GM12878 (cell line): ENCODE measurements at regions not wholly inside any gene's neighbourhood (a gene's known extent, or its start where the extent isn't known, plus 50 kb on each side); places are given as distances from the start of the nearest gene placed in this dataset.

Source experiments
- ATAC-seq: fragments of 200-7000 bp; cut with Tn5 transposase; 3 replicates; pipeline ENCODE4 v1.9.1; 2020; ENCODE audit warnings: mild to moderate bottlenecking, moderate library complexity
- BruUV-seq: library from RNA; stranded (reverse); fragments of 400-500 nt; replicated peaks from 2 replicates; lab custom pipeline; 2021; lab: Mats Ljungman, UMichigan
- CTCF ChIA-PET: fragments of 300-600 bp; sonication (Branson Sonifier 250); formaldehyde crosslinking; extraction: SDS; loops from one replicate; lab custom pipeline; 2021; ENCODE audit warnings: inconsistent platforms; lab: Yijun Ruan, JAX
- POLR2A ChIA-PET: fragments of 350-600 bp; formaldehyde crosslinking; extraction: SDS; loops from one replicate; lab custom pipeline; 2021; ENCODE audit warnings: inconsistent platforms; lab: Charles Lee
- RAD21 ChIA-PET: fragments of 300-600 bp; sonication (Branson Sonifier 250); formaldehyde crosslinking; loops from one replicate; lab custom pipeline; 2023; ENCODE audit warnings: antibody characterized with exemption; ENCODE audit not compliant: unreplicated experiment; lab: Charles Lee
- SMC1A ChIA-PET: fragments of 300-600 bp; sonication (Branson Sonifier 250); formaldehyde crosslinking; loops from one replicate; lab custom pipeline; 2023; ENCODE audit not compliant: unreplicated experiment, uncharacterized antibody; lab: Charles Lee
- DNase-seq: peaks from one replicate; pipeline ENCODE4 v3.0.0-alpha.2; 2011; ENCODE audit warnings: low read depth, low spot score
- FAIRE-seq: peaks from 3 replicates; lab custom pipeline; 2011; peaks lifted over from hg19 to GRCh38; lab: Jason Lieb, UNC
- H2AFZ ChIP-seq: 2 replicates; pipeline ENCODE4 v1.6.0; 2011; ENCODE audit warnings: low read depth, low read length, control low read depth; ENCODE audit not compliant: control insufficient read depth
- H3K27ac ChIP-seq: 2 replicates; pipeline ENCODE4 v1.5.1; 2011; ENCODE audit warnings: control low read depth; ENCODE audit not compliant: control insufficient read depth, insufficient read depth
- H3K27me3 ChIP-seq, 2 experiments: replicated peaks in 1 of 2; 2 replicates each; pipeline versions ENCODE4 v1.6.0 to v1.6.1; 2011; ENCODE audit warnings: low read length in 1 of 2; ENCODE audit not compliant: control insufficient read depth in 2 of 2, insufficient read depth in 2 of 2
- H3K36me3 ChIP-seq, 2 experiments: 2 replicates each; pipeline ENCODE4 v1.5.1; 2011; ENCODE audit warnings: low read length in 1 of 2; ENCODE audit not compliant: control insufficient read depth in 2 of 2, insufficient read depth in 2 of 2
- H3K4me1 ChIP-seq: 2 replicates; pipeline ENCODE4 v1.6.1; 2011; ENCODE audit warnings: mild to moderate bottlenecking, low read length, moderate library complexity, mixed read lengths; ENCODE audit not compliant: control insufficient read depth, insufficient read depth
- H3K4me2 ChIP-seq: 2 replicates; pipeline ENCODE4 v1.6.0; 2011; ENCODE audit warnings: control low read depth; ENCODE audit not compliant: control insufficient read depth, insufficient read depth
- H3K4me3 ChIP-seq: fragments of 200-600 bp; sonication (generic); 2 replicates; pipeline ENCODE4 v1.5.1; 2016
- H3K79me2 ChIP-seq: 2 replicates; pipeline ENCODE4 v1.6.0; 2011; ENCODE audit warnings: low read length; ENCODE audit not compliant: control insufficient read depth, insufficient read depth
- H3K9ac ChIP-seq: 2 replicates; pipeline ENCODE4 v1.8.0; 2011; ENCODE audit warnings: low read length, control low read depth, mixed read lengths; ENCODE audit not compliant: control insufficient read depth, insufficient read depth
- H3K9me3 ChIP-seq: replicated peaks from 3 replicates; pipeline ENCODE4 v1.5.1; 2011; ENCODE audit warnings: mild to moderate bottlenecking, low read length; ENCODE audit not compliant: control insufficient read depth, insufficient read depth
- H4K20me1 ChIP-seq: 2 replicates; pipeline ENCODE4 v1.6.0; 2011; ENCODE audit not compliant: control insufficient read depth, insufficient read depth
- ASH2L ChIP-seq: fragments of 300-600, 200-600 bp; sonication (generic); IDR thresholded peaks from 2 replicates; pipeline ENCODE4 v1.6.1; 2017; ENCODE audit warnings: low read depth, mild to moderate bottlenecking, borderline replicate concordance
- CBX3 ChIP-seq: fragments of 200-600 bp; sonication (generic); IDR thresholded peaks from 2 replicates; pipeline ENCODE4 v1.6.1; 2016; ENCODE audit warnings: low read depth, borderline replicate concordance
- CEBPB ChIP-seq, 2 experiments: fragments of 150-350 bp in 1 of 2; IDR thresholded peaks; 2 replicates each; pipeline ENCODE4 v1.6.1; 2012 to 2014; ENCODE audit warnings: low read depth in 2 of 2, low read length in 2 of 2, borderline replicate concordance in 1 of 2, inconsistent platforms in 1 of 2
- CHD2 ChIP-seq: IDR thresholded peaks from 2 replicates; pipeline ENCODE4 v1.6.1; 2011; ENCODE audit warnings: low read depth, low read length, improper control_type of control experiment, borderline replicate concordance
- HCFC1 ChIP-seq: fragments of 150-350 bp; IDR thresholded peaks from 2 replicates; pipeline ENCODE4 v1.6.1; 2014; ENCODE audit warnings: low read length
- KDM1A ChIP-seq: fragments of 200-600 bp; sonication (generic); IDR thresholded peaks from 2 replicates; pipeline ENCODE4 v1.6.1; 2016; ENCODE audit warnings: borderline replicate concordance
- MYC ChIP-seq: IDR thresholded peaks from 2 replicates; pipeline ENCODE4 v1.6.1; 2011; ENCODE audit warnings: mild to moderate bottlenecking, low read length, moderate library complexity, inconsistent platforms; ENCODE audit not compliant: insufficient read depth, insufficient replicate concordance, insufficient read length, severe bottlenecking
- NBN ChIP-seq: fragments of 450-650 bp; IDR thresholded peaks from 2 replicates; pipeline ENCODE4 v1.6.1; 2016
- NFYA ChIP-seq: IDR thresholded peaks from 2 replicates; pipeline ENCODE4 v1.6.1; 2011; ENCODE audit warnings: low read depth, mild to moderate bottlenecking, low read length, improper control_type of control experiment, borderline replicate concordance
- NRF1 ChIP-seq: conservative IDR thresholded peaks from 2 replicates; pipeline ENCODE4 v1.6.1; 2011; ENCODE audit warnings: mild to moderate bottlenecking, low read depth, low read length, improper control_type of control experiment
- SIN3A ChIP-seq: IDR thresholded peaks from 2 replicates; pipeline ENCODE4 v1.6.1; 2012; ENCODE audit warnings: low read depth, low read length, improper control_type of control experiment
- STAT3 ChIP-seq: IDR thresholded peaks from 2 replicates; pipeline ENCODE4 v1.6.1; 2011; ENCODE audit warnings: low read depth, low read length, improper control_type of control experiment
- TARDBP ChIP-seq: IDR thresholded peaks from 2 replicates; pipeline ENCODE4 v1.6.1; 2016; ENCODE audit warnings: borderline replicate concordance
- TCF12 ChIP-seq: IDR thresholded peaks from 2 replicates; pipeline ENCODE4 v1.6.1; 2011; ENCODE audit warnings: low read depth, mild to moderate bottlenecking, low read length
- TCF3 ChIP-seq: IDR thresholded peaks from 2 replicates; pipeline ENCODE4 v1.6.1; 2012; ENCODE audit warnings: low read depth, mild to moderate bottlenecking, low read length, borderline replicate concordance; ENCODE audit not compliant: insufficient read depth
- ZZZ3 ChIP-seq: IDR thresholded peaks from 2 replicates; pipeline ENCODE4 v1.6.1; 2011; ENCODE audit warnings: low read depth; ENCODE audit not compliant: control insufficient read depth, insufficient read length
- WGBS: methylation state at CpG from one replicate; pipeline ENCODE4 v1.1.6; 2016; ENCODE audit warnings: low lambda C conversion rate; ENCODE audit not compliant: insufficient replicate concordance, insufficient coverage; ENCODE audit errors: missing lambda C conversion rate; 5-methylcytosine and 5-hydroxymethylcytosine counted together
- in situ Hi-C: fragments of 300-500 bp; cut with MboI; formaldehyde crosslinking; loops from 9 replicates; pipeline ENCODE4 v1.14.3; 2018; ENCODE audit warnings: mixed read lengths
- intact Hi-C: fragments of 100-400 bp; cut with micrococcal nuclease; formaldehyde crosslinking; loops from one replicate; pipeline ENCODE4 v1.14.2; 2022; ENCODE audit not compliant: unreplicated experiment
- TF ChIP-seq, protein P1 (sequence below), 3 experiments: IDR thresholded peaks in 2 of 3; conservative IDR thresholded peaks in 1 of 3; 2 replicates each; pipeline ENCODE4 v1.5.1; 2011; ENCODE audit warnings: low read depth in 3 of 3, low read length in 3 of 3, mild to moderate bottlenecking in 3 of 3, control low read depth in 2 of 3, moderate library complexity in 2 of 3, inconsistent platforms in 1 of 3, mixed read lengths in 1 of 3; ENCODE audit not compliant: control insufficient read depth in 2 of 3, insufficient read depth in 1 of 3; ENCODE audit errors: extremely low read depth in 1 of 3
- TF ChIP-seq, protein P2 (sequence below): fragments of 450-650 bp; IDR thresholded peaks from 2 replicates; pipeline ENCODE4 v1.6.1; 2016; ENCODE audit warnings: mild to moderate bottlenecking
- TF ChIP-seq, protein P3 (sequence below): fragments of 450-650 bp; IDR thresholded peaks from 2 replicates; pipeline ENCODE4 v1.6.1; 2017; ENCODE audit warnings: mild to moderate bottlenecking, low read depth, inconsistent platforms; ENCODE audit not compliant: poor library complexity, severe bottlenecking

DNA sequence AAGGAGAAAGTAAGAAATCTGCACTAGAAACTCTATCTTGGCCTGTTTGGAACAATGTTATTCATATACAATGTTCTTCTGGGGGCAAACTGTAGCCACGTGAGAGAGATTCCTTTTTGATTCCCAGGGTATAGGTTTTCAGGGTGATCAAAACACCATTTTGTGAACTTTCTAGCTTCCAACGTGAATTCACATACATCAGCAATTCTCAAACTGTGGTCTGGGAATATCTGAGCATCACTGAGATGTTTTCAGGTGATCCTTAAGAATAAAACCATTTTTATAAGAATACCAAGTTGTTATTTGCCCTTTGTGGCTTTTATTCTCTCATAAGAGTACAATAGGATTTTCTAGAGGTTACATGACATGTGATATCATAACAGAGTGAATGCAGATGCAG lies 66.9 kb upstream of the ATP1A1 start (continued):
- TF ChIP-seq NRF1 (no peak), KDM1A (no peak), CBX3 (no peak), HCFC1 (no peak), MYC (no peak), ZZZ3 (no peak), CHD2 (no peak), CEBPB (IDR thresholded peaks at IDR 0.05; ENCODE audit: borderline replicate concordance in 1 of 2, low read depth in 2 of 2, low read length in 2 of 2) (no peak), SIN3A (no peak), NFYA (no peak)
- TF ChIP-seq, protein P1, sequence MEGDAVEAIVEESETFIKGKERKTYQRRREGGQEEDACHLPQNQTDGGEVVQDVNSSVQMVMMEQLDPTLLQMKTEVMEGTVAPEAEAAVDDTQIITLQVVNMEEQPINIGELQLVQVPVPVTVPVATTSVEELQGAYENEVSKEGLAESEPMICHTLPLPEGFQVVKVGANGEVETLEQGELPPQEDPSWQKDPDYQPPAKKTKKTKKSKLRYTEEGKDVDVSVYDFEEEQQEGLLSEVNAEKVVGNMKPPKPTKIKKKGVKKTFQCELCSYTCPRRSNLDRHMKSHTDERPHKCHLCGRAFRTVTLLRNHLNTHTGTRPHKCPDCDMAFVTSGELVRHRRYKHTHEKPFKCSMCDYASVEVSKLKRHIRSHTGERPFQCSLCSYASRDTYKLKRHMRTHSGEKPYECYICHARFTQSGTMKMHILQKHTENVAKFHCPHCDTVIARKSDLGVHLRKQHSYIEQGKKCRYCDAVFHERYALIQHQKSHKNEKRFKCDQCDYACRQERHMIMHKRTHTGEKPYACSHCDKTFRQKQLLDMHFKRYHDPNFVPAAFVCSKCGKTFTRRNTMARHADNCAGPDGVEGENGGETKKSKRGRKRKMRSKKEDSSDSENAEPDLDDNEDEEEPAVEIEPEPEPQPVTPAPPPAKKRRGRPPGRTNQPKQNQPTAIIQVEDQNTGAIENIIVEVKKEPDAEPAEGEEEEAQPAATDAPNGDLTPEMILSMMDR (IDR thresholded peaks at IDR 0.05 in 2 of 3, conservative IDR thresholded peaks at IDR 0.05 in 1 of 3; ENCODE audit: control insufficient read depth in 2 of 3, extremely low read depth in 1 of 3, insufficient read depth in 1 of 3, low read depth in 3 of 3, low read length in 3 of 3): no peak

DNA sequence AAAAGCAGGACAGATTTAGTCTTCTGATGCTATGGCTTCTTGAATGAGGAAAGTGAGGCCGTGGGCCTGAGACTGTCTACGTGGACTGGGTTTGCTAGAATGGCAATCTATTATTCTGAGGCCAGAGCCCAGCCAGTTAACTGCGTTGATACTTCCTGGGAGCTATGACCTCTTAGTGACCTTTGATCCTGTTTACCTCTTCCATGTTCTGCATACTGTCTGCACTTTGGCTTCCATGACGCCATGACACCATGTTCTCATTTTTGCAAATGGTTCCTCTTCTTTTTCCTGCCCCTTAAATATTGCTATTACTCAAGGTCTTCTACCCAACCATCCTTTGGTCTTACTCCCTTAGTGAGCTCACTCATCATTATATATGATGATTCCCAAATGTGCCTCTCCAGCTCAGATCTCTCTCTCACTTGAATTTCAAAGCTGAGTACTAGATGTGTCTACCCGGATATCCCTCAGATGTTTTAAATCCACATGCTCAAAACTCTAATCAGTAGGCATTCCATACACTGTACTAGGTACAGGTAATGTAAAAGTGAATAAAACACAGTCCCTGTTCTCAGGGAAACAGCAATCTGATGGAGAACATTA lies 66.1 kb upstream of the ATP1A1 start:
- Histone ChIP-seq H2AFZ (no peak overlapping the region), H3K9me3 (no peaks in the 10 kb centered on the region), H3K27me3 (no peaks in the 10 kb centered on the region; a peak in 1 of 4 replicates), H3K4me3 (no peak overlapping the region), H3K4me1 (no peaks in the 10 kb centered on the region), H3K4me2 (no peak overlapping the region), H4K20me1 (no peaks in the 10 kb centered on the region), H3K9ac (no peak overlapping the region), H3K36me3 (no peaks in the 10 kb centered on the region), H3K27ac (no peak overlapping the region), H3K79me2 (no peaks in the 10 kb centered on the region)
- ChIA-PET CTCF (interaction anchor here (1.0 kb wide), 2 partner anchors 15 to 146 kb away, joined by 3 to 4 read pairs; no protein-coding TSS in a partner anchor), POLR2A (no interaction called here), SMC1A (interaction anchor here (1.3 kb wide), 1 partner anchor 9 kb away, joined by 3 read pairs; no protein-coding TSS in a partner anchor), RAD21 (no interaction called here)
- no peak for ATAC-seq
- intact Hi-C loops: no loop called here
- FAIRE-seq: no peak
- in situ Hi-C loops: no loop called here
- no TSS peak for BruUV-seq
- DNase-seq: no peak
- 20% methylated on average over 5 of the region's 5 CpGs for WGBS
- TF ChIP-seq TARDBP: no peak
- TF ChIP-seq TCF12: no peak
- TF ChIP-seq, protein P2, sequence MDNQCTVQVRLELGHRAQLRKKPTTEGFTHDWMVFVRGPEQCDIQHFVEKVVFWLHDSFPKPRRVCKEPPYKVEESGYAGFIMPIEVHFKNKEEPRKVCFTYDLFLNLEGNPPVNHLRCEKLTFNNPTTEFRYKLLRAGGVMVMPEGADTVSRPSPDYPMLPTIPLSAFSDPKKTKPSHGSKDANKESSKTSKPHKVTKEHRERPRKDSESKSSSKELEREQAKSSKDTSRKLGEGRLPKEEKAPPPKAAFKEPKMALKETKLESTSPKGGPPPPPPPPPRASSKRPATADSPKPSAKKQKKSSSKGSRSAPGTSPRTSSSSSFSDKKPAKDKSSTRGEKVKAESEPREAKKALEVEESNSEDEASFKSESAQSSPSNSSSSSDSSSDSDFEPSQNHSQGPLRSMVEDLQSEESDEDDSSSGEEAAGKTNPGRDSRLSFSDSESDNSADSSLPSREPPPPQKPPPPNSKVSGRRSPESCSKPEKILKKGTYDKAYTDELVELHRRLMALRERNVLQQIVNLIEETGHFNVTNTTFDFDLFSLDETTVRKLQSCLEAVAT: no peak
- no peak for TF ChIP-seq NBN
- no peak for TF ChIP-seq STAT3
- TF ChIP-seq ASH2L: no peak
- TF ChIP-seq TCF3: no peak
- TF ChIP-seq, protein P3, sequence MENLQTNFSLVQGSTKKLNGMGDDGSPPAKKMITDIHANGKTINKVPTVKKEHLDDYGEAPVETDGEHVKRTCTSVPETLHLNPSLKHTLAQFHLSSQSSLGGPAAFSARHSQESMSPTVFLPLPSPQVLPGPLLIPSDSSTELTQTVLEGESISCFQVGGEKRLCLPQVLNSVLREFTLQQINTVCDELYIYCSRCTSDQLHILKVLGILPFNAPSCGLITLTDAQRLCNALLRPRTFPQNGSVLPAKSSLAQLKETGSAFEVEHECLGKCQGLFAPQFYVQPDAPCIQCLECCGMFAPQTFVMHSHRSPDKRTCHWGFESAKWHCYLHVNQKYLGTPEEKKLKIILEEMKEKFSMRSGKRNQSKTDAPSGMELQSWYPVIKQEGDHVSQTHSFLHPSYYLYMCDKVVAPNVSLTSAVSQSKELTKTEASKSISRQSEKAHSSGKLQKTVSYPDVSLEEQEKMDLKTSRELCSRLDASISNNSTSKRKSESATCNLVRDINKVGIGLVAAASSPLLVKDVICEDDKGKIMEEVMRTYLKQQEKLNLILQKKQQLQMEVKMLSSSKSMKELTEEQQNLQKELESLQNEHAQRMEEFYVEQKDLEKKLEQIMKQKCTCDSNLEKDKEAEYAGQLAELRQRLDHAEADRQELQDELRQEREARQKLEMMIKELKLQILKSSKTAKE: no peak
- TF ChIP-seq NRF1: no peak
